Skin epidermis (tissue), 12 donors: ENCODE measurements at regions not wholly inside any gene's neighbourhood (a gene's known extent, or its start where the extent isn't known, plus 50 kb on each side); places are given as distances from the start of the nearest gene placed in this dataset.

Experiments used
- H3K27ac ChIP-seq, 21 experiments: fragments of 200-600 bp; sonication (generic) in 11 of 21; one replicate each; pipeline ENCODE4 v1.5.0; 2020; ENCODE audit warnings: mild to moderate bottlenecking in 3 of 21, inconsistent platforms in 2 of 21, moderate library complexity in 2 of 21
- H3K4me3 ChIP-seq, 7 experiments: fragments of 200-600 bp; sonication (generic) in 2 of 7; one replicate each; pipeline ENCODE4 v1.5.0; 2020; ENCODE audit warnings: inconsistent platforms in 2 of 7, mild to moderate bottlenecking in 2 of 7, moderate library complexity in 1 of 7

DNA sequence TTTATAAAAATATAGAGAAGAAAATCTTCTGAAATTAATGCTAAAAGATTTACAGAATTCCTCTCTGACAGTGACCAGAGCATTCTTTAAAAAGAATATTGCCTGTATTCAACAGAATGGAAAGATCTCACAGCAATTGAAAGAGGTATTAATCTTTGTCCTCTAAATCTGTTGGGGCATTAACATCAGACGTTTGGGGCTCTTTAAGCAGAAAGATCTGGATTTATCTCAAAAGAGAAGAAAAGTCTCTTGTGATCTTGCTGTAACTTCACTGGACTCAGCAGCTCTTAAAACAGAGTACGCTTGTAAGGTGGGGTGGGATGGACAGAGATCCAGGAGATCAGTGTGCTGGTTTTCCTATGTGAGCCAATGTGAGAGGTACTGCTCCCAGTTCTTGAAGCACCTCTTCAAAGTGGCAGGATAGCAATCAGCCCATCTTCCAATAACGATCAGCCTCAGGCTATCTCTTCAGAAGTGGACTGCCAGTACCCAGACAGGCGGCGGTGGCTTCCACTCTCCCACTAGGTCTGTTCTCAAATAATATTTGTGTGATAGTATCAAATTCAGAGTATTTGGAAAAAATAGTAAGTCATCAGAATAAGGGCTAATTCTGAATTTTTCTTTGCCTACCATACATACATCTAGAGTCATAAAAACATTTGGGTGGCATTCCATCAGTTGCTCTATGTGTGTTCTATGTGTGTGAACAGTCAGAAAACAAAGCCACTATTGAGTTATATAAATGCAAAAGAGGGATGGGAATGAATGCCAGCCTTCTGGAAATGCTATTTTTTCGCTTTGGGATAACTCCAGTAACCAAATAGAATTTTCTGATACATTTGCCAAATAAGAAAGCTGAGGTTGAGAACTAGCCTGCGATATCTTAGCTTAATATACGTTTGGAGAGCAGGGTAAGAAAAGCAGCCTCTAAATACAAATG, 237.4 kb upstream of the RGS6 start:
- Histone ChIP-seq H3K4me3 (no peak overlapping the region), H3K27ac (no peak overlapping the region)

DNA sequence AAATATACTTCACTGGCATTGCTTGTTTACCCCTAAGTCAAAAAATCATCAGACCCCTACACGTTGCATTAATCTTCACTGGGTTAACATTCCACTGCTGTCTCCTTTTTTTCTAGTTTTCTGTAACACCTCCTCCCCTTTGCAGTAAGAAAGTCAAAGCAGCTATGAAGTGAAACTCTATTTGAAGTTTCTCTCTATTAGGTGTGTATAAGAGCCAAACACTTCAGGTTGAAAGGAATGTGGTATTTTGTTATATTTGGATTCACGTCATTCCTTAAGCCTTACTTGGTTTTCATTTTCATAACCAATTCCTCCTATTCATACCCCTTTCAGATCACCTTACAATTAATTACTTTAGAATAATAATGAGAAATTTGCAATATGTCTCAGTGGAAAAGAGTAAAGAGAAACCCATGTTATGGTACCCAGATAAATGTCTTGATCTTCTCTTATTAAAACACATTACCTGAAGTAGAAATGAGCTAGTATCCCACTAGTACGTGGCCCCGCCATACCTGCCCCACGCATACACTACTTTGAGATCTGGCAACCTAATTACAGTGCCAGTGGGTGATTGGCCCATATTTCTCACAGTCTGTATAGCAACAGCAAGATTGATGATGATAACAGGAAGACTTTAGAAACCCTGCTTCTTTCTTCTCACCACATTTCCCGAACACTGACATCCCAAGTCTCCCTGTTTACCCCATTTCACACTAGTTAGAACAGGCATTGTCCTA, 236.4 kb upstream of the RGS6 start:
- Histone ChIP-seq H3K4me3 (no peak overlapping the region), H3K27ac (no peak overlapping the region)

DNA sequence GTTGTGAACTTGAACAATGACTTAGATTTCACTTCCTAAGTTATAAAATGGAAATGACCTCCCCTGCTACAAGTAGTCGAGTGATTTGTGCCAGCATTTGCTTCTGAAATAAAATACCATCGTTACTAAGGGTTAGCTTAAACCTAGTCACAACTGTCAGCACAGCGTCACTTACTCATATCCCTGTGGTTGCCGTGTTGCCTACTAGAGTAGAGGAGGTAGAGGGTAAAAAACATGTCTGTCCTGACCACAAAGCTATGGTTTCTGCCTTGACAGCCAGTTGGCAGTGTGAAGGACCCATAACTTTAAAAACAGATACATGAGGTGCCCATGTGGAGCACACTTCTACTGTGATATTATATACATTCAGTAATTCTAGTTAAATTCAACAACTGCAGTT, 234.2 kb upstream of the RGS6 start:
- Histone ChIP-seq H3K27ac (no peak overlapping the region), H3K4me3 (no peak overlapping the region)

DNA sequence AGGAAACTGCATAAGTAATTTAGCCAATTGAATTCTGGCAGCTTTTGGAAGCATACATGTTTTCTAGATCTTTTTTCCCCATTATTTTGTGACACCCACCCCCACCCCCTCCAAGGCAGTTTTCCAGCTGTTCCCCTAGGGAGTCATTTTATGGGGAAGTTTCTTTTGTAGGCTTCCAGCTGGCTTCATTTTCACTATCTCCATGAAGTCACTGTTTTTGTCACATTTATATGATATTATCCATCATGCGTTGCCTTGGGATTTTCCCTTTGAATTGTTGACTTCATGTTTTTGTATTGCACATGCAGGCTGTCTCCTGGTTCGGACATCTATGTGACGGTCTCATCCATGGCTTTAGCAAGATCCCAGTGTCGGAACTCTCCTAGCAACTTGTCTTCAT, 233.6 kb upstream of the RGS6 start:
- Histone ChIP-seq H3K27ac (no peak overlapping the region), H3K4me3 (no peak overlapping the region)

DNA sequence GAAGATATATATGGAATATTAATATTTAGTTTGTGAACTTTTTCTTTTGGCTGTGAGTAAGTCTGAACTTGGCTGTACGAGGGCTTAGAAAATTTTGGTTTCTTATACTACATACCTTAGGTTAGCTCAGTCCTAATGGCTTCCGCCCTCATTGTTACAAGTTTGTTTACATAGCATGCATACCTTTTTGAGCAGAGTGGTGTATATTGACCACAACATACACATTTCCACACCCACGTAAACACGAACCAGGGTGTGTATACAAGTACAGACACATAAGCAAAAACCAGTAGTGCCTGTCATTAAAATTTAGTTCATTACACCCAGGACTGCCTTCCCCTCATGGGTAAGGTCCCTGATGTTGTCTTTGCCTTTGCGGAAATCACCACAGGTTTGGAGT, 230.2 kb upstream of the RGS6 start:
- H3K27ac ChIP-seq, result peak overlapping the region in 1 of 21 experiments; percentile 27
- H3K4me3 ChIP-seq, result no peak overlapping the region

DNA sequence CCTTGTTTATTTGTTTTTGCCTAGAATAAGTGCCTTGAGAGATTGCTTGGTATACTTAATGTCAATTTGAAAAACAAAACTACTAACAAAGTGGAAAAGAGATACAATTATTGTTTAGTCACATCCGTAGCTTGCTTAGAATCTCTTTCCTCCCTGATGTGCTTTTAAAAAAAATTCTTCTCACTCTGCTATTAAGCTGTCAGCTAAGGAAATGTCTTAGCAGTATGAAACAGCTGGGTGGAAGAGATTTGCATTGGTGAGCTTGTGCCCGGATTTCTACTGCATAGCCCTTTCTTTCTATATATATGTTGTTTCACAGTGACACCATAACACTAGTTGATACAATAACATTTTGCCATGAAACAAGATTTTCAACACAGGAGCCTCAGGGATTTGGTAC, 229.4 kb upstream of the RGS6 start:
- peak overlapping the region in 1 of 21 experiments; percentile 3 for H3K27ac ChIP-seq
- H3K4me3 ChIP-seq, result no peak overlapping the region

DNA sequence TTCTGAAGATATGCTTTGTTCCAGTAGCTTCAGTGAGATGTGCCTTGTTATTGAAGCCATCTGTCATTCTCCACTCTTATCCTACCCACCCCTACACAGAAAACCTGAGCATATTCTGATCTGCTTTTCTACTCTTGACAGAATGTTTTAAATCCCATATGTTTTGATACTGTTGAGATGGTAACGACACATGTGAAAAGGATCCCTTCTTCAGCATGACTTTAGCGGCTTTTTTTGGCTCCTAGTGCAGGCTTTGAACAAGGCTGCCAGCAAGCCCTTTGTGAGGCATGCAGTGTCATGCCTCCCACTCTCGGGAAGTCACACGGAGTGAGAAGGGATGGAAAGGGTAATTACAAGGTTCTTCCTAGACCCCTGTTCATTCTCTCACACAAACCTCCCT, 228.8 kb upstream of the RGS6 start:
- H3K4me3 ChIP-seq, result no peak overlapping the region
- no peak overlapping the region for H3K27ac ChIP-seq

DNA sequence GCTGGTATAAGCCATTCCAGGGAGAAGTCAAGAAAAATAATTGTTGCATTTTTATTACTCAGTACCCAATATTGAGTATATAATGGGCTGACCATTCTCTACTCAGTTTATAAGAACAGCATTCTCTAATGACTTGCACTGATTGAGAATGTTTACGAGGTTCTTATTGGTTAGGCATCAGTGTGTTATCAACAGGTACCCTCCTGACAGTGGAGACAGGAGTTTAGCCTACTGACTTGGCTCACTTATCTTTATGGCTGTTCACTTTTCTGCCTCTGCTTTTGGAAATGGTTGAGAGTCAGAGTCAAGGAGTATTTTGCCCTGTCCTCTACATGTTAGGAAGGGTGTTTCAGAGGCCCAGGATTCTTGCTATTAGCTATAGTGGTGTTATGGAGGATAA, 228.0 kb upstream of the RGS6 start:
- no peak overlapping the region for H3K4me3 ChIP-seq
- no peak overlapping the region for H3K27ac ChIP-seq

DNA sequence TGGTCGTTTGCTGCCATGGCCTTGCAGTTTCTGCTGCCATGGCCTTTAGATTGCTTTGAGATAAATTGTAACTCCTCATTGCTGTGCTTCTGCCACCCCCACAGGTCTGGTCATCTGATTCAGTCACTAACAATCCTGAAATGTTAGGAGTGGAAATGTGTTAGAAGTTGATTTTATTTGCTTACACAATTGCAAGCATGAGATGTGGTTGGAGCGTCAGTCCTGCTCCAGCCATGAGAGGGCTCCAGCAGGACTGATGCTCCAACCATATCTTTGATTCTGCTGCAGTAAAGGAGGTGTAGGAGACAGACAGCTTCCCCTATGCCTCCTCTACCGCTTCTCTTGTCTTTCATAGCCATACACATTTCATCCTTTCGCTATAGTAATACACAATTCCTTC, 226.8 kb upstream of the RGS6 start:
- no peak overlapping the region for H3K27ac ChIP-seq
- H3K4me3 ChIP-seq, result no peak overlapping the region

DNA sequence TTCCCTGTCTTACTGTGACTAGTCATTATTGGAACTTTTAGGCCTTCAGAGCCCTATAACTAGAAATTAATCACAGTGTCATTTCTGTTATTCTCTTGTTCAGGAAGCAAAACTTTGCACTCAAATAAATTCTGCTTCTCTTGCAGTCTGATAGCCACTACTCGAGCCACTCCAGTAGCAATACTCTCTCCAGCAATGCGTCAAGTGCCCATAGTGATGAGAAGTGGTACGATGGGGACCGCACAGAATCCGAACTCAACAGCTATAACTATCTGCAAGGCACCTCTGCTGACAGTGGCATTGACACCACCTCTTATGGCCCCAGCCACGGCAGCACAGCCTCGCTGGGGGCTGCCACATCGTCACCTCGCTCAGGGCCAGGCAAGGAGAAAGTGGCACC, 223.2 kb upstream of the RGS6 start:
- Histone ChIP-seq H3K4me3 (no peak overlapping the region), H3K27ac (no peak overlapping the region)

DNA sequence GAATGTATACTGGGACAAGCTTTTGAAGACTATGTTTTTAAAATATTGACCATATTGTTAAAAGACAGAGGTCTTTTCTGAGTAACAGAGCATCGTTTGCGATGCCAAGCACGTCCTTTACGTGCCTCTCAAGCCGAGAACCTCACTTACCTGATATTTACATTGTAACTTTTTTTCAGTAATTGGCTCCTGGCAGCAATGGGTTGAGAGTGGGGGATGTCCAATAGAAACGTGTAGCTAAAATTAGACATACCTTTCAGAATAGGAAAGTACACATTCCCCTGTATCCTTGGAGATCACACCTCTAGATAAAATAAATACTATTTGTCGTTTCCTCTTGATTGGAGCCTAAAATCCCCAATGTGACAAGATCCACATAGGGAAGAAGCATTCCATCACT, 222.2 kb upstream of the RGS6 start:
- H3K4me3 ChIP-seq, result no peak overlapping the region
- no peak overlapping the region for H3K27ac ChIP-seq

DNA sequence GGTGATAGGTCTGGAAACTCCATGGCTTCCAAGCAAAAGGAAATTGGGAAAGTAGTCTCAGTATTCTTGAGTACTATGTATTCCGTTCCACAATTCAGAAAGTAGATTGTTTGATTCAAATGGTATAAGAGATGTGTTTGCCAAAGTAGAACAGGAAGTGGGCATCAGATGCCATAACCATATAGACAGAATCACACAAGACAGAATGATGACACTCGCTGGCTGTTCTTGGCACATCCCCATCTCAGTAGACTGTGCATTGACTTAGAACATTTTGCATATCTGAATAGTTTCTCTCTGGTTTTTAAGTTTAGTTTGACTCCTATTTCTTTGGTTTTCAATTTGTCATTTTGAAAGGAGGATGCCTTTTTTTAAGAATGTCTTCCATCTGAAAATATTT, 221.1 kb upstream of the RGS6 start:
- Histone ChIP-seq H3K4me3 (no peak overlapping the region), H3K27ac (peak overlapping the region in 6 of 21 experiments; percentile 2 to 51 (median 19))

DNA sequence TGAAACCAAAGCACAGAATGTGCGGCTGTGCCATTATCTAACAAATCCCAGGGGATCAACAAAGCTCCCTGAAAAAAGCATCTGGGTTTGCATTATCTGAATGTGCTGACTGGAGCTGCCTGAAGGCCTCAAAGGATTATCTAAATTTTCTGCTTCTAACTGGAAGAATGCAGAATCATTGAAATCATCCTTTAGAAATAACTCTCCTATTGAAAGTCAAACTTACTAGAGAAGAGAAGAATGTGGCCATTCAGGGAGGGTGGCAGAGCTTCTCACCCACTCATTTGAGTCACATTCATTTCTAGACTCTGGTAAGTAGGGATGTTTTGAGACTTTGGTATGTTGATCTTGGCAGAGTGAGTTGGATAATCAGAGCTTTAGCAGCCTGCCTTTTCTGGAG, 220.6 kb upstream of the RGS6 start:
- no peak overlapping the region for H3K4me3 ChIP-seq
- peak overlapping the region in 7 of 21 experiments; percentile 2 to 51 (median 13) for H3K27ac ChIP-seq

DNA sequence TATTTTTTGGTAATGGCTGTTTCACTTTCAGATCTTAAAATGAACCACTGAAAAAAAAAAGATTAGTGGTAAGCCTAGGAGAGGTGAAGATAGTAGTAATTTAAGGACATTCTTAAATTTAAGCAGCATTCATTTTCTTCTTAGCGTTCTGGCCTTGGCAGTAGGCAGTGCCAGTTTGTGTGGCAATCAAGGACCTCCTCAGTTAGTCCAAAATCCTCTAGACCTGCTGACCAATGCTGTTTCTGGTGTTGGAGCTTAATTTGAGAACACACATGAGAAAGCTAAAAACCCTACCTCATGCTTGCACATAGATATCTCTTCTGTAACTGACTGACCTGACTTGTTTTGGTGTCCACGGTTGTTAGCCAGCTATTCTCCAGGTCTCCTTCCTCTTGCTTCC, 219.8 kb upstream of the RGS6 start:
- Histone ChIP-seq H3K27ac (peak overlapping the region in 1 of 21 experiments; percentile 4), H3K4me3 (no peak overlapping the region)

DNA sequence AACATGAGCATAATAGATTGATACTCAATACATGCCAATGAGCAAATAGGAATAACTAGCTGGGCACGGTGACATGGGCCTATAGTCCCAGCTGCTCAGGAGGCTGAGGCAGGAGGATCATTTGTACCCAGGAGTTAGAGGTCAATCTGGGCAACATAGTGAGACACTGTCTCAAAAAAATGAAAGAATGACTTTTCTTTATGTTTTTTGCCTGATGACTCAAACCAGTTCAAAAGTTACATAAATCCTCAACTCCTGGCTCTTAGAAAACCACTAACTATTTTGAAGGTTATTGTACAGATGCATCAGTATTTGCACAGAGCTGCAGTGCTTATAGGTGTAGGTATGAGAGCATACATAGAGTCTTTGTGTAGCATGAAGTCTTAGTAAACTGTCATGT, 219.2 kb upstream of the RGS6 start:
- peak overlapping the region in 2 of 21 experiments; percentile 4 to 14 for H3K27ac ChIP-seq
- H3K4me3 ChIP-seq, result no peak overlapping the region

DNA sequence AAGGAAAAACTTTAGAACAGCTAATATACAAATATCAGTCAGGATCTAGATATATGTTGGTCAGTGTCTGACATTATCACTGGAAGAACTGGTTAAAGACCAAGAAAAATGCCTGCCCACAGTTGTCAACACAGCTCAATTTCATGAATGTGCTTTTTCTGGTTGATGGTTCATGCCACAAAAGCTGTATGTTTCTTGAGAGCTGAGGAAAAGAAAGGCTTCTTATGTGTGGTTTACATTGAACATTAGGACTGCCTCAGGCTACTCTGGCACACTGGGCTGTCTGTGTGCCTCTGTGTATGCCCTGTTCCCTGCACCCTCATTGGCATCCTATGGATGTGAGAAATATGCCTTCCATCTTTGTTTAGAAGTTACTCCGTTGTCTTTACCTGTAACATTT, 218.8 kb upstream of the RGS6 start:
- H3K27ac ChIP-seq, result peak overlapping the region in 1 of 21 experiments; percentile 14

DNA sequence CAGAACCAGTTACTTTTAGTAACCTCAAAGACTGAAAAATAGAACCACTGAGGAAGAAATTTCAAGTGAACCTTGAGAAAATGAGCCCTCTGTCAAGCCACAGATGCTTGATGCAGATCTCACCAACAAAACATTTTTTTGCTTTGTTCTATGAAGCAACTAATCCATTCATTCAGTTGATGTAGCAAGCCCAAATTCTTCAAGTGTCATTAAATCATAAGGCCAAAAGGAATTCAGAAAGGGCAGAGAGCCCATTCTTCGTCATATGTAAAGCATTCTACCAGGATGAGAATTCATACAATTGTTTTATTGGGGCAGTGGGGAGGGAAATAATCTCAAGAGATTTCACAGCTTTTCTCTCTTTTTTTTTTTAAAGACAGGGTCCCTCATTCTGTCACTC, 218.0 kb upstream of the RGS6 start:
- H3K4me3 ChIP-seq, result no peak overlapping the region
- peak overlapping the region in 1 of 21 experiments; percentile 14 for H3K27ac ChIP-seq

More for the DNA sequence above, 218.8 kb upstream of the RGS6 start:
- no peak overlapping the region for H3K4me3 ChIP-seq

DNA sequence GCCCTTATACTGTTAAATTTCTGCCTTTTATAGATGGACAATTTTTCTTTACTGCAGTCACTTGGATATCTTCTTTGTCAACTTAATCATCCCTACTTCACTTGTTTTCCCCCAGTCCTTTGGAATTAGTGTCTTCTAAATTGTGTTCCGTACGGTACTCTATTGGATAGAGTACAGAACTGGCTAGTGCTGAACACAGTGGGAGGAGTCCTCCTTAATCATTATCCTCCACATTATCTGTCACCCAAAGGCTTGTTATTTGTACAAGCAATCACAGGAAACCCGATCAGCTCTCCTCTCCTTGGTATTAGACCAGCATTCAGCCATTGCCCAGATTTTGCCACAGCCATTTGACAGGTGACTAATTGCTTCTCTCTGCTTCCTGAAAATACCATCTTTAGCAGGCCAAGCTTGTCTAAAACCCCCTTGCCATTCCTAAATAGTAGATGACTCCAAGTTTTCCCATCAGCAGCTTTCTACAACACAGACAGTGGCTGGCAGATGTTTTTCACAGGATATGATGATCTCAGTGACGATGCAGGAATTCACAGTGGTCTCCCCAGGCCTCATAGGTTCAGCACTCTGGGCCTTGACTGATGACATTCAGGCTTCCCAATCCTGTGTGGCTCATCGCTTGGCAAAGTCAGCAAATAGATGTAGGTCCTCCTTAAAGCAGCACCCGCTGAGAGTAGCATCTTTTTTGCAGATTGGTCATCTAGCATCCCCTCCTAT, 216.0 kb upstream of the RGS6 start:
- H3K27ac ChIP-seq, result no peak overlapping the region
- no peak overlapping the region for H3K4me3 ChIP-seq

DNA sequence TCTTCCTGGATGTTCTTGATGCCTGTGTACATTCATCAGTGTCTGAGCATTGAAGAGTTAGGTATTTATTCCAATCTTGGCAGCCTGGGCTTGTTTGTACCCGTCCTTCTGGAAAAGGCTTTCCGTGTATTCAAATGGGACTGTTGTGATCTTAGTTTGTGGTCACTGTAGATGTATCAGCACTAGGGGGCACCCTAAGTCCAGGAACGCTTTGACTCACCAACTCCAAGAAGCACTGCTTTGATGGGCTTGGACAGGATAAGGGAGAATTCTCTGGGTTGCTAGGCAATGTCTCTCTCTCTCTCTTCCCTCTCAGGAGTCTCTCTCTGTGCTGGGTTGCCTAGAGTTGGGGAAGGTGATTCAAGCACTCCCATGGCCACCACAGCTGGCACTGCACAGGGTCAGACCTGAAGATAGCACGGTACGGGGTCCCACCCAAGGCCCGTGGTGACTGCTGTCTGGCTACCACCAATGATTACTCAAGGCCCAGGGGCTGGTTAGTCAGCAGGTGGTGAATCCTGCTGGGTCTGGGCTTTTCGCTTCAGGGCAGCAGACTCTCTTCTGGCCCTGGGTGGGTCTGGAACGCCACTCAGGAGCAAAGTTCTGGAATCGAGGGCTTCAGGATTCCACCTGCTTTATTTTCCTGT, 211.1 kb upstream of the RGS6 start:
- Histone ChIP-seq H3K4me3 (no peak overlapping the region), H3K27ac (peak overlapping the region in 1 of 21 experiments; percentile 3)

DNA sequence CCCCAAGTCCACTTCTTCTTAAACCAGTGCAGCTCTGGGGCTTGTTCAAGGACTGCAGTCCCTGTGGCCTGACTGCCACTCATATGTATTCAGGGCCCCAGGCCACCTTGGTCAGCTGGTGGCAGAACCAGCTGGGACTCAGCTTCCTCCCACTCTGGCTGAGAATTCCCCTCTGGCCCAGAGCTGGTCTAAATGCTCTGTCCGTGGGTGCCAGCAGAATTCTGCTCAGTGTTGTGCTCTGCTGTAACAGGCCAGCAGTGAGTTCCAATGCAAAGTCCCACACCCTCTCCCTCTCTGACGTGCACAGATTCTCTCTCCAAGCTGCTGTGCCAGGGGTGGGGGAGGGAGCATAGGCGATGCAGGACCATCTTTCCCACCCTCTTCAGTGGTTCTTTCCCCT, 210.4 kb upstream of the RGS6 start:
- H3K4me3 ChIP-seq, result no peak overlapping the region
- H3K27ac ChIP-seq, result peak overlapping the region in 2 of 21 experiments; percentile 3 to 14
